COLO668 (cell line): ENCODE measurements at regions not wholly inside any gene's neighbourhood (a gene's known extent, or its start where the extent isn't known, plus 50 kb on each side); places are given as distances from the start of the nearest gene placed in this dataset.

Experiments
- DNase-seq: peaks from one replicate; lab custom pipeline; 2025; ENCODE audit not compliant: unreplicated experiment; lab: John Stamatoyannopoulos, UW

DNA sequence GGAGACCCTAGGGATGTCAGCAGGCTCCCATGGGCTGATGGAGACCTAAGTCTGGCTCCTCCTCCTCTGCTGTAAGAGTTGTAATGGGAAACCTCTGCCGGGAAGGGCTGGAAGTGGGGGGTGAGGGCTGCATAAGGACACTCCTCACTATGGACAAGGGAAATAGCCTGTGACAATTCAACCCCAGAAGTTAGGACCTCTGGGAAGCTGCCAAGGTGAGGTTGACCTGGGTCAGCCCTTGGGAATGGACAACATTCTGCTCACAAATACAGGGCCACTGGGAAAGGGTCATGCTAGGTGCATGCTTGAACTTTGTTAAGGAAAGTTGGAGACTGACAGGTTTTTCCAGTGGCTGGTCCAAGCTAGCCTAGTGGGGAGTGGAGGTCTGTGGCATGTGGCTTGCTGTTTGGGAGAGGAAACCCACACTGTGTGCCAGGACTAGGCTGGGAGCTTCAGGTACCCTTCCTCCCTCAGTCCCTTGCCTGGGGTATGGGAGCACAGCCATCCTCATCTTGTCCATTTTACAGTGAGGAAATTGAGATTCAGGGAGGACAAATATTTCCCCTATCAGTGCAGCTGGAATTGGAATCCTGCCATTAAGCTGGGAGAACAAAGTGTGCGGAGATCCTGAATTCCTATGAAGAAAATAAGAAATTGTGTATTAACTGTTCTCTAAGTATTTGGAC, 190.4 kb downstream of the SALL1 start:
- DNase-seq, result no peak

DNA sequence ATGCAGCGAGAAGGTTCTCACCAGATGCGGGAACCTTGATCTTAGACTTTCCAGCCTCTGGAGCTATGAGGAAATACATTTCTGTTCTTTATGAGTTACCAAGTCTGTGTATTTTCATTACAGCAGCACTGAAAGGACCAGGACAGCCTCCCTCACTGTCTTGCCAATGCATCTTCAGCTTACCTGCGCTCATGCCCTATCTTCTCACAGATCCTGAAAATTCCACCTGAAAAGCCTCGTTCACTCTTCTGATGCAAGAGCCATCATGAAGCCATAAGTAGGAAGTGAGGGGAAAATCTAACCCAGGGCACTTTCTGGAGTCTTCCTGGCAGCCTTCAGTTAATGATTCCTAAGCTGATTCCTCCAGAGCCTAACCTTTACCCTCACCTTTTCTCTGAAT, 194.0 kb downstream of the SALL1 start:
- DNase-seq, result no peak

DNA sequence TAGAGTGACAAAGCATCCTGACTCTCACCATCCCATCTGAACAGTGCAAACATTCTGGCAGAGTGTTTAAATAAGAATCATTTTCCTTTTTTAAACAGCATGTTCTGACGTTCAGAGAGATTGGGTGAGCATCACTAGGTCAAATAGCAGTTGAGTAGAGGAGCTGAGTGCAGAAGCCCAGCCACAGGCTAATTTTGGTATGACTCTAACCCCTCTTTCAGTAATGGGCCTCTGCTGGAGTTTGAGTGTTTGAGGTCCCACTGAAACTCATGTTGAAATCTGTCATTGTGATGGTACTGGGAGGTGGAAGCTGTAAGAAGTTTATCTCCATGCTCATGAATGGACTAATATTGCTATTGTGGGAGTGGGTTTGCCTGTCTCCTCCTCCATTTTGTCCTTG, 194.4 kb downstream of the SALL1 start:
- DNase-seq, result no peak

DNA sequence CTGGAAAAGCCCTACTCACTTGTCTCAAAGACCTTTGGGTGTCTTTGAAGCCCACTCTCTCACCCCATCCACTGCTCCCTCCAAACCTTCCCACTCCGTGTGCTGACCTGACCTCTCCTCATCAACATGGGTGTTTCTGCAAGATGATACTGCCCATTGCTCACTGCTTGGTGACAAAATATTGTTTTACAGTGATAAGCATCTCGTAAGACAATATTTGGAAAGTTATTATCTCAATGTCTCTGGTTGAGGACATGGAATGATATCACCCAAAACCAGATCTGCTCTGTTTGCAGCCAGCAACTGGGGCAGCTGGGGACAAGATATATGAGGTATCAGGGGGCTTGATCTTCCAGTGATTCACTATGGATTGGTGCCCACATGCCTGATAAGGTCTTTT, 195.8 kb downstream of the SALL1 start:
- DNase-seq, result no peak

DNA sequence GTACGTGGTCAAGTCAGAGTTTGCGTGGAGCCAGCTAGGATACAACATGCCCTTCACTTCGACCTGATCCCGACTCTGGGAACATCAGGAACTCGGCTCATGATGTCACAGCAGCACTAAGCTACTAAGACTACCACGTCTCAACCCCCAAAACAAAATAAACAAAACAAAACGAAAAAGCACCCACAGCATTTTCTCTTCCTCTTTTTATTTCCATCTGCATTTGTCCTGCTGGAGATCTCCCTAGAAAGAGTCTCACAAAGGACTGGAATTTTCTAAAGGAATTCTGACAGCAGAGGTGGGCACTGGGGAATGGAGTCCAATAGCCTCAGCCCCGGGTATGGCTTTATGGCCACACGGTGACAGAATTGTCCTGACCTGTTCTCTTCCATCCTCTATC, 196.6 kb downstream of the SALL1 start:
- no peak for DNase-seq

DNA sequence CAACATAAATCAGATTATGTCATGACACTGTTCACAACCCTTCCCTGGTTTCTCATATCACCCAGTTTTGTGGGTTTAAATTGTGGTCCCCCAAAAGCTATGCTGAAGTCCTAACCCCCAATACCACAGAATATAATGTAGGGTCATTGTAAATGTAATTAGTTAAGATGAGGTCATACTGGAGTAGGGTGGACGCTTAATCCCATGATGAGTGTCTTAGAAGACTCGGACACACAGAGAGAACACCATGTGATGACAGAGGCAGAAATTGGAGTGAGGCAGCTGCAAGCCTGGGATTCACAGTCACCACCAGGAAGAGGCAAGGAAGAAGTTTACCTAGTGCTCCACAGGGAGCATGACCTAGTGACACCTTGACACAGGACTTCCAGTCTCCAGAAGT, 197.8 kb downstream of the SALL1 start:
- no peak for DNase-seq

DNA sequence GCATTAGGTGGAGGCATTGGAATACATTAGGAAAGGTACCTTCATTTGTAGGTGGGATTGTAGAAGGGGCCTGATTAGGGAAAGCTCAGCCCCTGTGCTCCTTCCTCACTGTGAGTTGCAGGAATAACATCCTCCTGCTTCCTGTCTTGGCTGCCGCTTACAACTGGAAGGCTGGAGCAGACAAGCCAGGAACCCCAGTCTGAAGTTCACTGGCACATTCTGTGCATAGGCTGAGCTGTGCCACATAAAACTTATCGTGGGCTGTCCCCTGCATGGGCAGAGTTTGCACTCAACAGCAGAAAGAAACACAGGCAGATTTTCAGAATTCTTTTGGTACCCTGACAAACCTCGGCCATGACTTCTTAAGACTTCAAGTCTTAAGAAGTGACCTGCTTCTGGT, 200.1 kb downstream of the SALL1 start:
- DNase-seq, result no peak

DNA sequence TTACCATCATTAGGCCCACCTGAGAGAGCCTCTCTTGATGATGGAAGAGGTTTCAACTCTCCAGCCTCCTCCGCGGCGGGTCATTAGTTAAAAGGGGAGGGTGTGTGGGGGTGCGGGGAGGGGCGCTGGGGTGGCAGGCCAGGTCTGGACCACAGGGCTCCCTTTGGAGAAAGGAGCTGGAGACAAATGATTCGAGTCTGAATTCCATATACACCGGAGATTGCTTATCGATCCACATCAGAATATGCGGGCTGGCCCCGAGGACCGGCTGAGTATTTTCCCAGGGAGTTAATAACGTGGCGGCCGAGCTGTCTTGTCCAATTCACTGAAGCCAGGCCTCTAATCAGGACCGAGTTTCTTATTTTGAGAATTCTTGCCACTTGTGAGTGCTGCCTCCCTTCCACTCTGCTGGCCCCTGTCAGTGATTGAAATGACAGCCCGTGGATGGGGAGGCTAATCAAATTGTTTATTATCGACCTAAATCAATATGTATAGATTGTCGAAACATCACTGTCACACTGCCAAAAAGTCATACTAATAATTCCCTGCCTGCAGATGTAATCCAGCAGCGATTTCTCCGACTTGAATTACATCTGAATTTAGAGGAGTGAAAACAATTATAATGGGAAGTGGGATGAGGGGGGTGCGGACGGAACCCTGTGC, 202.7 kb downstream of the SALL1 start:
- no peak for DNase-seq

DNA sequence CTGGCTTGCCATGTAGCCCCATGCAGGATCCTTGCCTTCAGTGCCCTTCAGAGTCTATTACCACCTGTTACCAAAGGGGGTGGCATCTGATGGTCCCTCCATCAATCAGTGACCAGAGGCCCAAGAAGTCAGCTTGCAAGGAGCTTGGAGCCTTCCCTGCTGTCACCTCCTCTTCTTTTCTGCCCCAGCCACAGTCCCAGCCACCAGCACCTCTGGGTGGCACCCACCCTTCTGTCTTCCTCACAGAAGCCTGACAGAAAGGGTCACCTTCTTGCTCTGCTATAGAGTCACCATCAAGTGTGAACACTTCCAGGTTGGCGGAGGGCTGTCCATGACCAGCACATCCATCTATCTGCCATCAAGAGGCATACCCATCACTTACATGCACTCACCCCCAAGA, 203.2 kb downstream of the SALL1 start:
- no peak for DNase-seq

DNA sequence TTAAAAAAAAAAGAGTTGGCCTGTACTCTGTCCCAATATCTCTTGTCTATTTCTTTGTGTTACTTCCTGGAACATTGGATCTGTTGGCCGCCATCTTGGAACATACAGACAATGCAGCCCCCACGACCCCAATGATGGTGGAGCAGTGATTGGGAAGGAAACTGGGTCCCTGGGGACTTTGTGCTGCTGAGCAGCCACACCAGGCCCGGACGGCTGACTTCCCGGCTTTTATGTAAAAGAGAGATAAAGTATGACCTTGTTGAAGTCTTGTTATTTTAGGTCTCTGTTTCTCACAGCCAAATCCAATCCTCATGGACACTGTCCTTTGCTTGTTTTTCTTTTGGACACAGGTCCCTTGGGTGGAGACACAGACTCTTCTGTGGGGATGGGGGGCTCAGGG, 204.5 kb downstream of the SALL1 start:
- no peak for DNase-seq

DNA sequence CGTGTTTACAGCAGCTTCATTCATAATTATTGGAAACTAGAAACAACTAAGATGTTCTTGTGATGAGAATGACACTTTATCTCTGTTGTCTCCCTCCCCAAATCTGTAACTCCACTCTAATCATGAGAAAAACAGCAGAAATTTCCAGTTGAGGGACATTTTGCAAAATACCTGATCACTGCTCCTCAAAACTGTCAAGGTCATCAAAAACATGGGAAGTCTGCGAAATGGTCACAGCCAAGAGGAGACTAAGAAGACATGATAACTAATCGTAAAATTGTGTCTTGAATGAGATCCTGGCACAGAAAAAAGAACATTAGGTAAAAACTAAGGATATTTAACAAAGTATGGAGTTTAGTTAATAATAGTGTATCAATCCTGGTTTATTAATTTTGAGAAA, 204.2 kb downstream of the CYLD start:
- DNase-seq, result no peak

DNA sequence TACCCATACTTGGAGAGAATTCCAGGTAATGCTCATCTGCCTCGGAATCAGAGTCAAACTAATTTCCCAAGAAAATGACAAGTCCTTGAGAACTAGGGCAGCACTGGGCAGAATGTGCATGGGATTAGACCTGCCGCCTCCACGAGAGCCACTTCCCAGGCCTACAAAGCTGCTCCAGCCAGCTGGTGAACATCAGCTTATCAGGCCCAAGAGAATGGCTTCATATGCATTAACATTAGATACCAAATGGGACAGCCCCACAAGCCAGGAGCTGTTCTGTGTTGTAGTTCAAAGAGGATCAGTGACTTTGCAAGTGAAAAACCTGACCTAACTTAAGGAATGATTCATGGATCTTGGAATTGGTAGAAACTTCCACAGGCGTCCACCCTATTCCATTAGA, 203.3 kb downstream of the CYLD start:
- DNase-seq, result no peak

DNA sequence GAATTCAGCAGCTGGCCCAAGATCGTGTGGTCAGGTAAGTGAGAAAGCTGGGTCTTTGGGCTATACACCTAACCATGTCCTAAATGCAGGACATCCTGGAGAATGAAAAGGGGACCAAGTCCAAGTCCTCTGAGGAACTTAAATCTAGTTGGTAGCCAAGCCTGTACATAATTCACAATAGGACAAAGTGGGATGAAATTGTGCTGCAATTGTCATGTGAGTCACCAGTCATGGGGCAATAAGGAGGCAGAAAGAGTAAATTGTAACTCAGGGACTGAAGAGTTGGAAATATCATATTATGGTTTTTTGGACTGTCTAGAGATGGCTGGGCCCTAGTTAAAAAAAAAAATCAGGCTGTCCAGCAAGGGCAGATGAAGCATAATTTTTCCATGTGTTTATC, 202.6 kb downstream of the CYLD start:
- DNase-seq, result no peak

DNA sequence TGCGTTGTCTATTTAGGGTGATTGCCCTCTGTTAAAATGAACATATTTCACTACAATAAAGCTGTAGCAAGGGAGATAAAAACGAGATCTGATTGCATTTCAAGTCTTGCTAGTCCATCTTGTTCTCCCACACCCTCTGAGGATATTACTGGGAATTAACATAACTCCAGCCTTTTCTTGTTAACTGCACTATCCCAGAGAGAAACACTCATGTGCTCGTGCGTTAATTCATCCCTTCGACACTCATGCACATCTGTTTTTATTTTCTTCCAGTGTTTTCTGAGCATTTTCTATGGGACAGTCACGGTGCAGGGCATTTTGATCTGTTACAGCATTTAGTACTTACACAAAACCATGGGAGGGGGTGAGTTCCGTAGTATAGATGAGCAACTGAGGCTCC, 202.1 kb downstream of the CYLD start:
- DNase-seq, result no peak

DNA sequence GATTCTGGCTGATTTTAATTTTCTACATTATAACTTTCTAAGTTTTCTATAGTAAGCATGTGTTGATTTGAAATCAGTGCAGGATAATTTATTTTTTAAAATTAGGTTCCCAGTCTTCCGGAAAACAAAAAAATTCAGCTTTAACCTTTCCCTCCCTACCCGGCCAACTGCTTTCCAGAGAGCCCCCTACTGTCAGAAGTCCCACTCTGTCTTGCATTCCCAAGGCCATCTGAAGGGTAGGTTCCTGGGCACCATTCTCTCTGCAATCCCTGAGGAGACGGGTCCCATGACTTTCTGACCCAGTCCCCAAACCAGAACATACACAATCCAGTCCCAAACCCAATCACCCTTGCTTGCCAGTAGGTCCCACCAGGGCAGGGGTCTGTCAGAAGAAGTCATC, 200.3 kb downstream of the CYLD start:
- DNase-seq, result no peak

DNA sequence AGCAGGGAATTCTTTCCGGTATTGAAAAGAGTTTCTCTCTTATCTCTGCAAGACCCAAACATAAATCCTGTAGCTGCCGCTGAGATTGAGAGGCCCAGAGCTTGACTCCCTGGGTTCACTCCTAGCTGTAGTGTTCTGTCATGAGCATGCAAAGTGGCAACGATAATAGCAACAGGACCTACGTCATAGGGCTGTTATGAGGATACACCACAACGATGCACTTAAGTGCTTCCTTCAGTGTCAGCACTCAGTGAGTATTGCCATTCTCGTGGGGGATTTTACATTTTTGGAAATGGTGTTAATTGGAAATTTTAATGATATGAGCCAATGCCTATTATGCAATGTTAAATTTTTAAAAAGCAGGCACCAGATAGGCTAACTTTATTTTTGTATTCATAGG, 199.8 kb downstream of the CYLD start:
- DNase-seq, result no peak

DNA sequence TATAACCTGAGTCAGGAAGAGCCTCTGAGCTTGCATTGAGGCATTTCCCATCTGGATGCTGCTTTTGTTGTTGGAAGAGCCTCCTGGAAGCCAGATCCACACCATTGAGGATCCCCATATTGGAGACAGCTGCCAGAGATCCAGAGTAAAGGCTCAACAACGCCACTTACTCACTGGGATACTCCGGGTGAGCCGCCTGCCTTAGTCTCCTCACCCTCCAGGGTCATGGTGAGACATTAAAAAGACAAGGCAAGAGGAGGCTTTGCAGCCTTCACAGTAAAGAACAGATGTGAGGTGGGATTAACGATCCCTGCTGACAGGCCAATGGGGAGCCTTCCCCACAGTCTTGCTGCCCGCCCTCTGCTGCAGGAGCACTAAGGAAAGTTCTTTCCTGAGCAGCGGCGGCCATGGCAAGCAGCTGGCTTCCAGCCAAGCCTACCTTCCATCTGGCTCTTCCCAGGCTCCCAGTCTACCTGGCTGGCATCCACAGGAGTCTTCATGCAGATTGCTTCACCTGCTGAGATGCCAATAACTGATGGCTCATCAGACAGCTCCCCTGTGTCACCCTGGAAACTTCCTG, 198.5 kb downstream of the CYLD start:
- DNase-seq, result no peak

DNA sequence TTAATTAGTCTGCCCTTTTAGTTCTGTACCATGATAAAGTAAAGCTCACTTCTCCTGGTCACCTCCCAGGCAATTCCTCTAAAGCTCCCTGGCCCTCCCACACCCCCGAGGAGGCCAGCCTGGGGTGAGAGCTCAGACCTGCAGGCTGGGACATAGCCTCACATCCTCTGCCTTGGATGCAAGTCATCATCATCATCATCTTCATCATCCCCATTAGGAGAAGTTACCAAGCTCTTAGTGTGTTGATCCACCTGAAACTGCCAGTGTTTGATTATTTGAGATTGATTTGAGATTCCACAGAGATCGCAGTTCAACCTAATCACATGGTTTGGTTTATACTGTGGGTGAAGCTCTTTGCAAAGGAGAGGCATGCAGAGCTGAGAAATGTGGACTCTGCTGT, 197.5 kb downstream of the CYLD start:
- no peak for DNase-seq

DNA sequence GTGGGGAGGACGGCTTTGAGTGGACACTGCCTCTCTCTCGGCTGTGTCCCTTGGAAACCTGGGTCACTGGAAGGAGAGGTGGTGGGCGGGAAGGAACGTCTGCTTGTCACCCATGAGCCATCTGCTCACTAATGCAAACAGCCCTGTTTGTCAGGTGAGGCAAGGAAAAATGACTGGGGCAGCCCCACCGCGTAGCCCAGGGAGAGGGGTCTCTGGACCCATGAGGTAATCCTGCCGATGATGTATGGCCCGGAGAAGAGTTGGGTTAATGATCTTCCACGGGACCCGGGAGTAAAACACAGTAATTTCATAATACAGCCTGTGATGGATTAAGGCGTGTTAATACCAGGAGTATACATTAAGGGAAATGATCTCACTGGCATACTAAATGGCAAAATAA, 197.0 kb downstream of the CYLD start:
- no peak for DNase-seq

DNA sequence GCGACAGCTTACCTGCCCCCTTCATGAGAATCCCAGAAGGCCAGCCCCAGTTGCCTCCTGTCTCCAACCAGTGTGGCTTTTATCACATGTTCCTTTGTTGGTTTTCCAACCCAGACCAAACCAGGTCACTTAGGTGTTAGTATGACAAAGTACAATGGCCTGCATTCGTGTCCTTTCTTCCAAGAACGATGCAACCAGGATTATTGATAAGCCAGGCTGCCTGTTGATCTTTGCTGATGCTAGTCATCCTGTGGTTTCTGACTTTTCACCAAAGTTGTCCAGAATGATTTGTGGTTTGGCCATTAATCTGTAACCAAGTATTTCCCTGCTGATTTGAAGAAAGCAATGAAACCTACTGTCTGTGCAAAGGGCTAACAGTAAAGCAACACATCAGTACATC, 191.4 kb downstream of the CYLD start:
- no peak for DNase-seq

DNA sequence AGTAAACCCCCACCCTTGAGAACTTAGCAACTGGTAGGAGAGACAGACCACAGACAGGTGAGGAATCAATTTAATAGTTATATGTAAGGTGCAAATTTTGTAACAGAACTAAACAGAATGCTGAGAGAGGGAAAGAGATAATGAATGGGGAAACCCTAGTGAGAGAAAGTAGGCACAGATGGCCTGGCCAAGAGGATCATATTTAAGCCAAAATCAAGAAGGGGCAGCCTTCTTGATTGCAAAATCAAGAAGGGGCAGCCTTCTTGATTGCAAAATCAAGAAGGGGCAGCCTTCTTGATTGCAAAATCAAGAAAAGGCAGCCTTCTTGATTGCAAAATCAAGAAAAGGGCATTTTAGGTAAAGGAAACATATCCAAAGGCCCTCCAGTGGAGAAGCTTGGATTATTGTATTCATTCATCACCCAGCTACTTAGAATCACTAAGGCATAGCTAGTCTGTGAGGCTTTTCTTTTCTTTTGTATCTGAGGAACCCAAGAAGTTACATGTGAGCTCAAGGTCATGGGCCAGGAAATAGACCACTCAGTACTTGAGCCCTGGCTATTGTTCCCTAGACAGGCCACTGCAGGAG, 190.6 kb downstream of the CYLD start:
- no peak for DNase-seq

DNA sequence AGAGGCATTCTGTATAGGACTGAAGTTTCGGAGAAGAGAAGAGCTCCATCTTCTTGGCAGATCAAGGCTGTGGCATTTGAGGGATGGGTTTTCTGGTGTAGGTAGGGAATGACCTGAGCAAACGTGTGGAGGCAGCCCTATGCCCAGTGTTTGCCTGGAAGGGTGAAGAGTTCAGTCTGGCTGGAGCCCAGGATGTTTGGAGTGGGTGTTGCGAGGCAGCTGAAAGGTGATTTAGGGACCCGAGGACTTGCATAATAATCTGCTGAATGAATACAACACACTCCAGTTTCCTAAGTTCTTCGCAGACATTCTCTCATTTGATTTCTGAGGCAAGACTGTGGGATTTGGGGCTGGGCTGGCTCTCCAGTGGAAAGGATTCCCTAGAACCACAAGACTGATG, 186.2 kb downstream of the CYLD start:
- DNase-seq, result no peak
